HG02981 (cell line): ENCODE measurements at regions not wholly inside any gene's neighbourhood (a gene's known extent, or its start where the extent isn't known, plus 50 kb on each side); places are given as distances from the start of the nearest gene placed in this dataset.
"Not testable (repeated sequence)": the region's sequence is repeated elsewhere in the genome, so short reads cannot be mapped to it uniquely, and the experiment has no call there.

Source experiments
- ATAC-seq: cut with Tn5 transposase; IDR thresholded peaks from one replicate; pipeline ENCODE4 v1.9.1; 2021; ENCODE audit warnings: mild to moderate bottlenecking, moderate library complexity; ENCODE audit not compliant: unreplicated experiment

DNA sequence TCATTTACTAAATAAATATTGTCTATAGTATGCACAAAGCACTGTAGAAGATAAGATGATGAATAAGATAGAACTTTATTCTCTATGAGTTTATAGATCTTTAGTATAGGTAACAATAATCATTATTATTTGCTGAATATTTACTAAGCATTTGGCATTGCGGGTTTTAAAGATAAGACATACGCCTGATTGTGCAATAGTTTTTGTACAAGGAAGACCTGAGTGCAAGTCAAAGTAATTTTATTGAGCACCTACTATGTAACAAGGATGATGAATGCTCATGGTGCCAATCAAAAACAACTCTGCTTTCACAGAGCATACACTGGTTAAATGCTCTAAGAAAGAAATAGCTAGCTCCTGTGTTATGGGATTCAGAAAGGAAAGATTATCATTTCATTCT, 1461.7 kb upstream of the FLRT2 start:
- ATAC-seq: no peak

DNA sequence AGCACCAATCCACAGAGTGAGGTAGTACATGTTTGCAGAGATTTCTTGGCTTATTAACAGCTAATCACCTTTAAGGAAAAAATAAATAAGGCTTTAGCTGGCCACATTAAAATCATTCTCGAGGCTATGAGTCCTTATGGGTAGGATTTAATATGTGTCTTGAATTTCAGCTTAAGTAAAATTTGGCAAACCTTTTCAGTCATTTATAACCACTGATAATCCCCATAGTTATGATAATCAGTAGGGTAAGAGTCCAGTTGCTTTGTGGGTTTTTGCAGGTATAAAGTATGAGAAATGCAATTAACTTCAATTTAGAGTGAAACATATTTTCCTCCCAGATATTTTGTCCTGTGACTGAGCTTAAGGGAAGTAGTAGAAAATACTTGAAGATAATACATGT, 1458.9 kb upstream of the FLRT2 start:
- no peak for ATAC-seq

DNA sequence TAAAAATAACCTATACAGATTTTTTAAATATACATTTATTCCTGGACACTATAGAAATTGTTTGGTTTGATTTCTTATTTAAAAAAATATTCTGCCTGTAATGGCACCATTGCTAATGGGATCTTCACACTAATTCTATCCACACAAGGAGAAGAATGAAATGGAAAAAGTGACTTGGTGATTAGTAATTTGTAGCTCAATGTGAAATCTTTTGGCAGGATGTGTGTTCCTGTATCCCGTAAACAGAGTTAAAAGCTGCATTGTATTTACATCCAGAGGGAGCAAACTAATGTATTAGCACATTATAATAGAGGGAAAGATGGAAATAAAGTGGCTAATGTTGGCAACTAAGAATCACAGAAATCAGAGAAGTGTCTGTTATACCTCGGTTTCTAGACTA, 1455.3 kb upstream of the FLRT2 start:
- no peak for ATAC-seq

DNA sequence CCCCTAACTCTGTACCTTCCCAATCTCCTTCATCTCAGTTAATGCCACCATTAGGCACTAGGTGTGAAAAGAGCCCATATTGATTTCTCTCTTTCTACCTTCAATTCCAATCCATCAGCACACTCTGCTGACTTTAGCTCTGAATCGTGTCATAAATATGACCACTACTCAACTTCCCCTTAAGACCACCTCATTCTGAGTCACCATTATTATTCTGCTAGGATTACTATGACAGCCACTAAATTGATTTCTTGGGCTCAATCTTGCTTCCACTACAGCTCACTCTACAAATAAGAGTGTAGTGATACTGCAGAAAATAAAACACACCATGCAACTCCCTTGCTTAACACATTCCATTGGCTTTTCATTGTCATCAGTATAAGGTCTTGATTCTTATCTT, 1449.0 kb upstream of the FLRT2 start:
- no peak for ATAC-seq

DNA sequence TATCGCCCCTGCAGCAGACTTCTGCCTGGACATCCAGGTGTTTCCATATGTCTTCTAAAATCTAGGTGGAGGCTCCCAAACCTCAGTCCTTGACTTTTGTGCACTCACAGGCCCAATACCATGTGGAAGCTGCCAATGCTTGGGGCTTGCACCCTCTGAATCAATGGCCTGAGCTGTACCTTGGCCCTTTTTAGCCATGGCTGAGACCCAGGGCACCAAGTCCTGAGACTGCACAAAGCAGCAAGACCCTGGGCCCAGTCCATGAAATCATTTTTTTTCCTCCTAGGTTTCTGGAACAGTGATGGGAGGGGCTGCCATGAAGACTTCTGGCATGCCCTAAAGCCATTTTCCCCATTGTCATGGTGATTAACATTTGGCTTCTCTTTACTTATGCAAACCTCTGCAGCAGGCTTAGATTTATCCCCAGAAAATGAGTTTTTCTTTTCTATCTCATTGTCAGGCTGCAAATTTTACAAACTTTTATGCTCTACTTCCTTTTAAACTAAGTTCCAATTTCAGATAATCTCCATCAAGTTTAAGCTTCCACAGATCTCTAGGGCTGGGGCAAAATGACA, 1445.8 kb upstream of the FLRT2 start:
- ATAC-seq: no peak

DNA sequence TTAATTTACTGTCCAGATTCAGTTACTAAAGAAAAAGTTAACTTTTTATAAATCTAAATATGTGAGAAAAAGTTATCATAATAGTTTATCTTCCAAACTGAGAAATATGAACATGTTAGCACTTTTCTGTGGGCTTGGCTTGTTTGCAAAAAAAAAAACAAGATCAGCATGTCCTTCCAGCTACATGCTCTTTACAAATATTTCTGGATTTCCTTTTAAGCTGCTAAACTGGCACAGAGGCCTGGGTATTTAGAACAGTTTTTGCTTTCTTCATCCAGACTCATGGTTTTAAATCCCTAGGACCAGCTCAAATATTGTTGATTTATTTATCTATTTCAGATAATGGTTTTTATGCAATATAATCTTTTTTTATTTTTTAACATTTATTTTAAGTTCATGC, 1444.5 kb upstream of the FLRT2 start:
- ATAC-seq: no peak

DNA sequence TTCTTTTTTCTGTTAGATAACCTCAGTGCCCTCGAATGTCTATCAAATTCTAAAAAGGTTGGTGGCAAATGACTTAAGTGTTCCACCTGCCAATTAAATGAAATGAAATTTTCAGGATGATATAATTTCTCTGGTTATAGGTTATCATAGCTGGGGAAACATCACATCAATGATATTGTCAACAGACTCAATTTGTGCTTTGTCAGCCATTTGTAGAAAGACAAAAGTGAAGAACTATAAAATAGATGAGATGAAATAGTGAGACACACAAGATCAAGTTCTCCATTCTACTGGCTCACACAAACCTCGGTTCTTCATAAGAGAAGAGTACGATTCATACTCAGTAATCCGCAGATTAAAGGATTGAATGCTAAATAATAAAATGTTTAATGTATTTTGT, 1443.2 kb upstream of the FLRT2 start:
- no peak for ATAC-seq

DNA sequence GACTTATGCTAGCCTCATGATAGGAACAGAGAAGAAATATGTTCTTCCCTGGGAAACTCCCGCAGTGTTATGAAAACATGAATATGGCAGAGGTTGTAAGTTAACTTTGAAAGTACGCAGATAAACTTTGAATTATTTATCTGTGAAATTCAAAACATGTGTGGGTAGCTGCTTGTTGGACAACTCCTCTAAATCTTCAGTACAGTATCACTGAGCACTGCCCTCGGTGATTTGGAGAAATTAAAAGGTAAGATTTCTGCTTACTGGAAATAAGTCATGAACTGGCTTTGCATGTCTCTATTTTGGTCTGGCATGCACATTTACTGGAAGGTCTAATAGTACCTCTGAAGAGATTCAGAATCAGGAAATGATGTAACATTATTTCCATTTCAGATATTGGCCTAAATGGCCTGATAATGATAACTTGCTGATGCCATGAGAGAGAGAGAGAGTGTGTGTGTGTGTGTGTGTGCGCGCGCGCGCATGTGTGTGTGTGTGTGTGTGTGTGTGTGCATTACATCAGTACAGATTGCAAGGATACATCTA, 1441.9 kb upstream of the FLRT2 start:
- ATAC-seq: no peak

DNA sequence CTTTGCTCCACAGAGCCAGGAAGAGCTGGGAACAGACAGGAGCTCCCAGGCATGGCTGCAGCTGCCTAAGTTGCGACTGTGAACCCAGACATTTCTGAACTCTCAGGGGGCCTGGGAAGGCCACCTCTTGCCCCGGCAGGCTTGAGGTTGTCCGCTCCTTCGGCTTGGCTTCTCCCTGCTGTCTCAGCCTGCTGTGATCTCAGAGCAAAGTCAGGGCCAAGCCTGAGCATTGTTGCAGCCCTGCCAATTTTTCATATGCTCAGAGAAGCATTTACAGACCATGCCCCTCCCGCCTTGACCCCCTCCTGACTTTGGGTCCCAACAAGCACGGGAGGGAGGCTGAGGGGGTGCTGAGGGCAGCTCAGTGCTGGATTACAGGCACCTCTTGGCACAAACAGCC, 1439.1 kb upstream of the FLRT2 start:
- ATAC-seq: no peak

DNA sequence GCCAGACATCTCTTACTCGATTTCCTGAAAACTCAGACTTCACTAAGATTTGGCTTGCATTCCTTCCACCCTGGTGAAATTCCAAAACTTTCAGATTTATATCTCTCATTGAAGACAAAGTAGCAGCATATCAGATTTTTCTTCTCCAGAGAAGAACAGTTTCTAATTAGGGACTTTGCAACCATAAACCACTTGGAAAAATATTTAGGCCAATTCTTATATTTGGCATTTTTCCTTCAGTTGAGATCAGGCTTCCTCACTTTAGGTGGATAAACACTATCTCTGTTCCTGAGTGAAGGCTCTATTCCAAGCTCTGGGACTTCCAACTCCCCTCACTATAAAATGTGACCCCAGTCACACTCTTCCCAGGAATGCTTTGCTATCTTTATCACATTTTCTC, 1434.3 kb upstream of the FLRT2 start:
- ATAC-seq: no peak

DNA sequence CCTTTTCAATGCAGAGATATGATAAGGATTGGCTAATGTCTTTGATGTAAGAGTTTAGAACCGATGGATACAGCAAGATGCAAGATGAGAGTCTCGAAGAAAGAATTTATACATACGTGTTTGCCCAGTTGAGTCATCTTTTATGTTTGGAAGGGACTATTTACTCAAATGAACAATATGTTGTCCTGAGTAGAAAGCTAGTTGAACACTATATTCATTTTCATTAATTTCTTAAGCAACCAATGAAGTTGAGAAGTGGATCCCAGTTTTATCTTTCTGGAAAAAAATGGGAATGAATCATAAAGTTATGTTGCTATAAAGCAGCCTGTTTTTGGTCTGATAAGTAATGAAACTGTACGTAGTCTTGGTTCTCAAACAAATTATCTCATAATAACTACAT, 1431.7 kb upstream of the FLRT2 start:
- no peak for ATAC-seq

DNA sequence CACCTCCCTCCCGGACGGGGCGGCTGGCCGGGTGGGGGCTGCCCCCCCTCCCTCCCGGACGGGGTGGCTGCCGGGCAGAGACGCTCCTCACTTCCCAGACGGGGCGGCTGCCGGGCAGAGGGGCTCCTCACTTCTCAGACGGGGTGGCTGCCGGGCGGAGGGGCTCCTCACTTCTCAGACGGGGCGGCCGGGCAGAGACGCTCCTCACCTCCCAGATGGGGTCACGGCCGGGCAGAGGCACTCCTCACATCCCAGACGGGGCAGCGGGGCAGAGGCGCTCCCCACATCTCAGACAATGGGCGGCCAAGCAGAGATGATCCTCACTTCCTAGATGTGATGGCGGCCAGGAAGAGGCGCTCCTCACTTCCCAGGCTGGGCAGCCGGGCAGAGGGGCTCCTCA, 1430.4 kb upstream of the FLRT2 start:
- not testable (repeated sequence) for ATAC-seq

DNA sequence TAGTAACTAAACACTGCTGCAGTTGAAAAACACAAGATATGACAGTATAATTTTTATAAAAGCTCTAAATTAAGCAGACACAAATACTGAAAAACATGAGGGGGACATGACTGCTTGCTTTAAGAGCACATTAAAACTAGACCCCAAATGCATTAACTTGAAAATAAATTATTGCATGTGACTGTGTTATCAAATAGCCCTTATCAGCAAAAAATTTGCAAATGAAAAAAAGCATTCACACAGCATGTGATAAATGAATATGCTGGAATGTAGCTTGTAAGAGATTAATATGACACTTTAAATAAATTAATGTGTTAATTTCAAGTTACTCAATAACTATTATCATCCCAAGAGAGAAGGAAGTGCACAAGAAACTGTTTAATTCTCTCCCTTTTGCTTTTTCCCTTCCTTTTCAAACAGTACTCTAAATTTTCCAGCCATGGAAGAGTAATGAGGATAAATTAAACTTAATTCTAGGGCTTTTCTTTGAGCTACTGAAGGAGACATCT, 1422.1 kb upstream of the FLRT2 start:
- ATAC-seq: no peak

DNA sequence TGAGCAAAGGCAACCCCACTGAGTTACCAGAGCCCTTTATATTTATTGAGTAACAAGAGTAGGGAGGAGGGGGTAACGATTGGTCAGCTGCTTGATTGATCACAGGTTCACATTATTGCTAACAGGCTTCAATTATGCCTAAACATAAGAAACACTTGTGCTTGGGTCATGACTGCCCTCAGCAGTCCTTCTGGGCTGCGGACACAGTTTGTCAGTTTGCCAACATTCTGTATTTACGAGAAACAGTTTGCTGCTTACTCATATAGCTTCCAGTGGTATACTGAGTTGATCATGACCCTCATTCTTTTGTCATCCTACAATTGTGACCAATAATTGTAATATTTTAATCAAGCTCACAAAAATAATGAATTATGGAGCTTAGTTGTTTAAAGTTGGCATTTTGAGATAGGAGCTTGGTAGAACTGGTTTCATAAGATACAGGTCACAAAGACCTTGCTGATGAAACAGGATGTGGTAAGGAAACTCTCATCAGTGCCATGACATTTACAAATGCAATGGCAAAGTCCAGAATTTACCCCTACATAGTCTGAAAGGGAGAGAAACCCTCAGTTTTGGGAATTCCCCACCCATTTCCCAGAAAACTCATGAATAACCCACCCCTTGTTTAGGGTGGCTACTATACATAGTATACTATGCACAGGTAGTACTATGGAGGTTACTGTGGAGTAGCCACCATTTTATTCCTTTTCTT, 1421.0 kb upstream of the FLRT2 start:
- ATAC-seq: no peak

DNA sequence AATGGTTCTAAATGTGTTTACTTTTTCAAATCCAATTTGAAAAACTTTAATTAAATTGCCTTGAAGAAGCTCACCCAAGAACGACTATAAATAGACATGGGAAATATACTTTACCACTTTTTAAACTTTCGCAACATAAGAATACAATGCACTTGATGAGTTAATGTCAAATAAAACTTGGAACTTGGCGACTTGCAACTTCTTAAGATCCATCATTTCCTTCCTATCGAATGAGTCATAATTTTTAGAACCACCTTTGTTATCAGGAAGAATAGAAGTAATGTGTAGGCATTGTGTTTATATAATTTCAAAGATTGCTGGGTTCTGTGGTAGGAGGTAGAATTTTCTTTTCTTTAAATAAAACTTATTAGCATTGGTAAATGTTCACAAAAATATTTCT, 1417.4 kb upstream of the FLRT2 start:
- ATAC-seq: no peak

DNA sequence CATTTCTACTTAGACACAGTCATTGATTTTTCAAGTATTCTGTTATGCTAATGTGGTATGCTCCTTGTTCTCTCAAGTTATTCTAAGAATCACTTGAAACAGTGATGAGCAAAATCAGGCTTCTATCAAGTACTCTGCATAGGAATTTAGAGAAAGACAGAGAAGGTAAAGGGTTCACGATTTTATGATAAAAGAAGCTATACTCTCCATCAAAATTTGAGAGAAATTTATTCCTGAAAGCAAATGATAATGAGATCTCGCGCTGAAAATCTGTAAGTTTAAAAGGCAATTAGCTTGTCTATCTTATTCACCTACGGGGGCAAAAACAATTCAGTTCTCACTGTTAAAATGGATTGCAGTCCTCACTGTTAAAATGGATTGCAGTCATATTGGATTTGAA, 1404.3 kb upstream of the FLRT2 start:
- ATAC-seq: no peak

DNA sequence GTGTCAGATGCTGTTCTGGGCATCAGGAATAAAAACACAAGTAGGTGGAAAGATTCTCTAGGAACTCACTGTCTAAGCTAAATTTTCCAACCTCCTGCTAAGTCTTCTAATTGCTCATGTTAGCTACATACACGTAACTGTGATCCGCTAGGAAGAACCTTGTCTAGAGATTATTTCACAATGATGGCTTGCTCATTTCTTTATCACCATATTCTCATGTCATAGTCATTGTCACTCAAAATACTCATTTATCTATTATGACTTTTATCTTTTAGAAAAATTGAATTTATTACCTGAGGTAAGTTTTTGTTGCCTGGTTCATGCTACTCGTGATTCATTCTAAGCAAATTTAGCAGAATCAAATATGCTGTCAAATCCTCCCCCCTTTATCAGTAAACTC, 1402.4 kb upstream of the FLRT2 start:
- ATAC-seq: no peak

DNA sequence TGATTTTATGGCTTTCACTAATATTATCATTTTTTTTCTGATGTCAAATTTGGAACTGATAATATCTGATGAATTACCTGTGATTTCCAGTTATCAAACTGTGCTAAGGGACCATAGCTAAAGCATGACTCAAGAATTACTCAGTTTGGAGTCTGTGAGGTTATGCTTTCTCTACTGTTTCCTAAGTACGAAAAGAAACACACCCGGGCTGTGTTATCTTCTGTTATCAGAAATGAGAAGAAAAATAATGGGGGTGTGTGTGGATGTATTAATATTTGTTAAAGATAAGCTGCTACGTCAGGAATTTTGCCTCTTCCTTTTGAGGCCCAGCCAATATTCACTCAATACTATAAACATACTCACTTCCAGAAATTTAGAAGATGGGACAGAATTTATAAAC, 1401.9 kb upstream of the FLRT2 start:
- ATAC-seq: no peak

DNA sequence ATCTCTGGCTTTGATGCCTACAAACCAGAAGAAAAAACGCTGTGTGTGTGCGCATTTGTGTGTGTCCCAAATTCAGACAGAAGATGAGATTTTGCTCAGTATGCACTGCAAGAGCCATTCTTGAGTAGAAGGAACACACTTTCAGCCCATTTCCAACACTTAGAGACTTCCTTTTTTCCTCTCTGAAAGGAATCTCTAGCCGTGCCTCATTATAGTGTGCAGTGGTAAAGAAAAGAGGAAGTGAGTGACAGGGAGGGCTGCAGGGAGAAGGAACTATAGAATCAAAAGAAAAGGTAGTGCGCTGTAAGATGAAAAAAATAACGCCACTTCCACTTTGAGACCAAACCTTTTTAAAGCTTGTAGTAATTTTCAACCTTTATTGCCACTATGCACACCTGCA, 1400.9 kb upstream of the FLRT2 start:
- ATAC-seq: no peak

DNA sequence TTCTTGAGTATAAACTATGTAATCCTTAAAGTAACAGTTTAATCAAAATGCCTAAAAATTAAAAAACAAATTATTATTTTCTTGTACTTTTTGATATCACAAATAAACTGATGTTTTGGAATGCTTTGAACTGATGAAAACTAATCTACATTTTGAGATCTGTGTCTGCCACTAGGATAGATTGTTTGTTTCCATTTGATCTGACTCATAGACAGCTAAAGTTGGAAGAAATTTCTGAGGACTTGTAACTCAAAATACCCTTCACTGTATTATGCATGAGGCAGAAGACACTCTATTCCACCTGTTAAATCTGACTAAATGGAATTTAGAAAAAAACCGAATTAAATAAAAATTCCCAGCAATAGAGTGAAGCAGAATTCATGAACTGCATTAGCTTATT, 1400.0 kb upstream of the FLRT2 start:
- ATAC-seq: no peak

DNA sequence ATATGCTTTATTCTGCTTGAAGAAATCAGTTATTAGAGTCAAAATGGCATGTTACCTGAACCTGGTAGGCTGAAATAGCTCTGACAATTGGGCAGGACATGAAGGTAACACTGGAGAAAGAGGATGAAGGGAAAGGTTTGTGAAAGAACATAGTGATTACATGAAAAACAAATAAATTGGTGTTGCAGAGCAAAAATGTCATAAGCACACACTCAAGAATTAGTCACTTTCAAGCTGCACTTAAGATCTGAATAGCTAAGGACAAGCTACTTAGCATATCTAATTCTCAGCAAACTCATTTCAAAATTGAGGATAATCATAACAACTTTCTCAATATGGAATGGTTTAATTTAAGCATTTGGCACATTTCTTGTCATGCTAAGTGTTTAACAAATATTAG, 1398.0 kb upstream of the FLRT2 start:
- no peak for ATAC-seq

DNA sequence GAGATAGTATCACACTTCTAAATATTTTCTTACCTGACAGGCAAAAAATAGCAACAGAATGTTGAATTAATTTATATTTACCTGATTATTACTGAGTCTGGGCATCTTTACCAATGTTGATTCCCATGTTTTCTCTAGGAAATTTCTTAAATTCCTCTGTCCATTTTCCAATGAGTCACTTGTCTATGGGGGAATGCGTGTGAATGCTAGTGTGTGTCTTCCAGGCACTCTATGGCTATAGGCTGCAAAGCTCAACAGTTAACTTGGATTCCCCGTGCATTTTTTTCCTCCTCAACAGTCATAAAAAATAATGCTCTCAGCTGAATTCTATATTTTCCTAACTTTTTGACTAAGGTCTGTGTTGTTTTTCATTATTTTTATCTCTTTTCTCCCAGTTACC, 1385.8 kb upstream of the FLRT2 start:
- no peak for ATAC-seq

DNA sequence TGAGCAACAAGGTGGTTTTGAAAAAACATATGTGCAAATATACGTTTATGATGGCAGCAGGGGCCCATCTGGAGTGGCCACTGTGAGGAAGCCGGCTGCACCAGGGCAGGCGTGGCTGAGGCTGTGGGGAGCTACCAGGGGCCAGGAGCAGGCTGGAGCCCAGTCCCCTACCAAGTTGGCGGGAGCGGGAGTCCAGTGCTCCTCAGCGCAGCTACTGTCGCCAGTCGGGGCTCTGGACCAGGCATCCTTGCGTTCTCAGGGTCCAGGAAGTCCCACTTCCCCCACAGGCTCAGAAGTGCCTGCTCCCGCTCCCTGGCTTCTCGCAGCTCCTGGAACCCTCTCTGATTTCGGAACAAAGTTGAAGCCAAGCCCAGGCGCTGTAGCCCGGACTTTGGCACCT, 1377.5 kb upstream of the FLRT2 start:
- no peak for ATAC-seq
